Stimulated activated CD4-positive, alpha-beta T cell treated with anti-CD3 and anti-CD28 coated beads, Interleukin-2, amount 100 ng/mL, for 48 hours (primary cell): ENCODE measurements at regions not wholly inside any gene's neighbourhood (a gene's known extent, or its start where the extent isn't known, plus 50 kb on each side); places are given as distances from the start of the nearest gene placed in this dataset.

Experiments used
- DNase-seq, 2 donors: peaks; one replicate each; pipeline ENCODE4 v3.0.0-alpha.2; 2020

GRCh38 chr1:229098903-229099578 lies 171.9 kb upstream of the RAB4A start:
- DNase-seq: no peak

- no peak for DNase-seq
These were observed 169.7 kb upstream of the RAB4A start for GRCh38 chr1:229101011-229101871.

- DNase-seq: no peak
These were observed 168.0 kb upstream of the RAB4A start for GRCh38 chr1:229102741-229103391.

- no peak for DNase-seq
These were observed 166.3 kb upstream of the RAB4A start for GRCh38 chr1:229104654-229105053.

- DNase-seq: no peak
These were observed 165.8 kb upstream of the RAB4A start for GRCh38 chr1:229105109-229105508.

- DNase-seq: no peak
These were observed 164.9 kb upstream of the RAB4A start for GRCh38 chr1:229105822-229106525.

- DNase-seq: no peak
These were observed 164.3 kb upstream of the RAB4A start for GRCh38 chr1:229106526-229107125.

GRCh38 chr1:229107304-229107815 lies 163.6 kb upstream of the RAB4A start:
- no peak for DNase-seq

GRCh38 chr1:229107972-229108371 lies 162.9 kb upstream of the RAB4A start:
- DNase-seq: no peak

GRCh38 chr1:229108598-229109201 lies 162.2 kb upstream of the RAB4A start:
- no peak for DNase-seq

- DNase-seq: no peak
These were observed 161.6 kb upstream of the RAB4A start for GRCh38 chr1:229109320-229109761.

- DNase-seq: no peak
These were observed 159.9 kb upstream of the RAB4A start for GRCh38 chr1:229110986-229111385.

GRCh38 chr1:229111703-229112319 lies 159.1 kb upstream of the RAB4A start:
- DNase-seq: no peak

GRCh38 chr1:229112832-229113548 lies 157.9 kb upstream of the RAB4A start:
- DNase-seq: no peak

- DNase-seq: no peak
These were observed 156.6 kb upstream of the RAB4A start for GRCh38 chr1:229114315-229114714.

- DNase-seq: no peak
These were observed 156.0 kb upstream of the RAB4A start for GRCh38 chr1:229114850-229115365.

- DNase-seq: no peak
These were observed 154.8 kb upstream of the RAB4A start for GRCh38 chr1:229116114-229116513.

- no peak for DNase-seq
These were observed 153.1 kb upstream of the RAB4A start for GRCh38 chr1:229117664-229118300.

- no peak for DNase-seq
These were observed 152.3 kb upstream of the RAB4A start for GRCh38 chr1:229118477-229119061.

- no peak for DNase-seq
These were observed 151.8 kb upstream of the RAB4A start for GRCh38 chr1:229119161-229119560.
